ENCODE measurements at regions not wholly inside any gene's neighbourhood (a gene's known extent, or its start where the extent isn't known, plus 50 kb on each side); places are given as distances from the start of the nearest gene placed in this dataset.

- DNase-seq (ENCODE audit: low spot score) = no peak
- H3K36me3 Mint-ChIP-seq (ENCODE audit: low read depth) = no peaks in the 10 kb centered on the region
- H3K27ac Mint-ChIP-seq (ENCODE audit: unreplicated experiment) = no peak overlapping the region
- peaks cover 12% of the 10 kb centered on the region for H3K27me3 Mint-ChIP-seq (ENCODE audit: low read depth)
- H3K9me3 Mint-ChIP-seq (ENCODE audit: low read depth) = no peaks in the 10 kb centered on the region
- no peaks in the 10 kb centered on the region for H3K4me1 Mint-ChIP-seq (ENCODE audit: low read depth)
- H3K4me3 Mint-ChIP-seq (ENCODE audit: unreplicated experiment) = no peak overlapping the region
- TF ChIP-seq CTCF (IDR thresholded peaks at IDR 0.05) = no peak
These were observed 223.9 kb upstream of the TOX3 start for GRCh38 chr16:52770828-52771227.

GRCh38 chr16:52758473-52758855 is 211.5 kb upstream of the TOX3 start:
- Mint-ChIP-seq H3K27me3 (ENCODE audit: low read depth) (peaks cover 2% of the 10 kb centered on the region), H3K4me3 (ENCODE audit: unreplicated experiment) (no peak overlapping the region), H3K36me3 (ENCODE audit: low read depth) (no peaks in the 10 kb centered on the region), H3K27ac (ENCODE audit: unreplicated experiment) (no peak overlapping the region), H3K9me3 (ENCODE audit: low read depth) (no peaks in the 10 kb centered on the region), H3K4me1 (ENCODE audit: low read depth) (no peaks in the 10 kb centered on the region)
- no peak for DNase-seq (ENCODE audit: low spot score)
- TF ChIP-seq CTCF (IDR thresholded peaks at IDR 0.05) = no peak

GRCh38 chr16:52757746-52758472 is 211.0 kb upstream of the TOX3 start:
- TF ChIP-seq CTCF (IDR thresholded peaks at IDR 0.05) = no peak
- Mint-ChIP-seq H3K4me3 (ENCODE audit: unreplicated experiment) (no peak overlapping the region), H3K27me3 (ENCODE audit: low read depth) (no peaks in the 10 kb centered on the region), H3K36me3 (ENCODE audit: low read depth) (no peaks in the 10 kb centered on the region), H3K27ac (ENCODE audit: unreplicated experiment) (no peak overlapping the region), H3K9me3 (ENCODE audit: low read depth) (no peaks in the 10 kb centered on the region), H3K4me1 (ENCODE audit: low read depth) (no peaks in the 10 kb centered on the region)
- DNase-seq (ENCODE audit: low spot score) = no peak

- no peak for TF ChIP-seq CTCF (IDR thresholded peaks at IDR 0.05)
- Mint-ChIP-seq H3K27me3 (ENCODE audit: low read depth) (no peaks in the 10 kb centered on the region), H3K4me1 (ENCODE audit: low read depth) (no peaks in the 10 kb centered on the region), H3K9me3 (ENCODE audit: low read depth) (no peaks in the 10 kb centered on the region), H3K27ac (ENCODE audit: unreplicated experiment) (no peak overlapping the region), H3K36me3 (ENCODE audit: low read depth) (no peaks in the 10 kb centered on the region), H3K4me3 (ENCODE audit: unreplicated experiment) (no peak overlapping the region)
- no peak for DNase-seq (ENCODE audit: low spot score)
These were observed 210.0 kb upstream of the TOX3 start for GRCh38 chr16:52756812-52757517.

- DNase-seq (ENCODE audit: low spot score) = no peak
- TF ChIP-seq CTCF (IDR thresholded peaks at IDR 0.05) = no peak
- no peak overlapping the region for H3K4me3 Mint-ChIP-seq (ENCODE audit: unreplicated experiment)
- no peaks in the 10 kb centered on the region for H3K36me3 Mint-ChIP-seq (ENCODE audit: low read depth)
- no peaks in the 10 kb centered on the region for H3K4me1 Mint-ChIP-seq (ENCODE audit: low read depth)
- H3K27me3 Mint-ChIP-seq (ENCODE audit: low read depth) = no peaks in the 10 kb centered on the region
- H3K9me3 Mint-ChIP-seq (ENCODE audit: low read depth) = no peaks in the 10 kb centered on the region
- no peak overlapping the region for H3K27ac Mint-ChIP-seq (ENCODE audit: unreplicated experiment)
These were observed 208.5 kb upstream of the TOX3 start for GRCh38 chr16:52755396-52755795.

Data from chondrocyte (in vitro differentiated cells).